AG09319 (cell line): ENCODE measurements at regions not wholly inside any gene's neighbourhood (a gene's known extent, or its start where the extent isn't known, plus 50 kb on each side); places are given as distances from the start of the nearest gene placed in this dataset.

Experiments used
- DNase-seq: peaks from one replicate; pipeline ENCODE4 v3.0.0-alpha.2; 2010; ENCODE audit warnings: low read depth; ENCODE audit errors: extremely low read depth
- CTCF ChIP-seq: IDR thresholded peaks from 2 replicates; pipeline ENCODE4 v1.5.1; 2011; ENCODE audit warnings: low read depth, mild to moderate bottlenecking, inconsistent platforms, low read length, moderate library complexity

- DNase-seq, result no peak
- no peak for TF ChIP-seq CTCF
Observed at GRCh38 chr10:78807504-78808203, 261.1 kb upstream of the ZMIZ1 start.

GRCh38 chr10:78808286-78808685, 260.5 kb upstream of the ZMIZ1 start:
- no peak for TF ChIP-seq CTCF
- DNase-seq, result no peak

GRCh38 chr10:78808736-78809367, 259.9 kb upstream of the ZMIZ1 start:
- TF ChIP-seq CTCF, result no peak
- DNase-seq, result no peak

GRCh38 chr10:78811174-78811573, 257.6 kb upstream of the ZMIZ1 start:
- no peak for TF ChIP-seq CTCF
- DNase-seq, result no peak

GRCh38 chr10:78812571-78813318, 256.0 kb upstream of the ZMIZ1 start:
- DNase-seq, result no peak
- no peak for TF ChIP-seq CTCF

GRCh38 chr10:78813526-78813925, 255.2 kb upstream of the ZMIZ1 start:
- no peak for TF ChIP-seq CTCF
- no peak for DNase-seq

- DNase-seq, result no peak
- no peak for TF ChIP-seq CTCF
Observed at GRCh38 chr10:78813998-78814399, 254.8 kb upstream of the ZMIZ1 start.
